Kidney capillary endothelial cell (primary cell): ENCODE measurements at regions not wholly inside any gene's neighbourhood (a gene's known extent, or its start where the extent isn't known, plus 50 kb on each side); places are given as distances from the start of the nearest gene placed in this dataset.
"Not testable (repeated sequence)": the region's sequence is repeated elsewhere in the genome, so short reads cannot be mapped to it uniquely, and the experiment has no call there.

Experiments used
- DNase-seq: peaks from one replicate; pipeline ENCODE4 v3.0.0-alpha.2; 2018; ENCODE audit warnings: low spot score

- no peak for DNase-seq
Measured at GRCh38 chr3:197368330-197368729, 69.9 kb upstream of the DLG1 start.

GRCh38 chr3:197367081-197367780 lies 68.8 kb upstream of the DLG1 start:
- no peak for DNase-seq

GRCh38 chr3:197366301-197367044 lies 68.1 kb upstream of the DLG1 start:
- no peak for DNase-seq

- DNase-seq: no peak
Measured at GRCh38 chr3:197365586-197365985, 67.2 kb upstream of the DLG1 start.

GRCh38 chr3:197364410-197365071 lies 66.1 kb upstream of the DLG1 start:
- DNase-seq: no peak

- peak; percentile 30 for DNase-seq
Measured at GRCh38 chr3:197363553-197364409, 65.4 kb upstream of the DLG1 start.

GRCh38 chr3:197362081-197362480 lies 63.7 kb upstream of the DLG1 start:
- no peak for DNase-seq

- DNase-seq: not testable (repeated sequence)
Measured at GRCh38 chr3:197360095-197360494, 61.7 kb upstream of the DLG1 start.

- DNase-seq: not testable (repeated sequence)
Measured at GRCh38 chr3:197359476-197359875, 61.1 kb upstream of the DLG1 start.

- DNase-seq: no peak
Measured at GRCh38 chr3:197356741-197357140, 58.3 kb upstream of the DLG1 start.

- DNase-seq: no peak
Measured at GRCh38 chr3:197356275-197356674, 57.9 kb upstream of the DLG1 start.

GRCh38 chr3:197355713-197356112 lies 57.3 kb upstream of the DLG1 start:
- DNase-seq: no peak

GRCh38 chr3:197354568-197355001 lies 56.2 kb upstream of the DLG1 start:
- no peak for DNase-seq

GRCh38 chr3:197353867-197354567 lies 55.6 kb upstream of the DLG1 start:
- no peak for DNase-seq

GRCh38 chr3:197353001-197353866 lies 54.8 kb upstream of the DLG1 start:
- no peak for DNase-seq

- DNase-seq: no peak
Measured at GRCh38 chr3:197352382-197352781, 54.0 kb upstream of the DLG1 start.

- no peak for DNase-seq
Measured at GRCh38 chr3:197350446-197350845, 52.0 kb upstream of the DLG1 start.

- DNase-seq: no peak
Measured at GRCh38 chr3:197349368-197349767, 51.0 kb upstream of the DLG1 start.
